Thyroid gland (tissue), 4 donors: ENCODE measurements at regions not wholly inside any gene's neighbourhood (a gene's known extent, or its start where the extent isn't known, plus 50 kb on each side); places are given as distances from the start of the nearest gene placed in this dataset.

Experiments used
- DNase-seq, 2 donors: peaks; one replicate each; pipeline ENCODE4 v3.0.0-alpha.2; 2019
- H3K27ac ChIP-seq, 3 donors: fragments of 200-600 bp; sonication (generic); 1 replicate in 2 of 3; 2 replicates in 1 of 3; pipeline ENCODE4 v1.5.1; 2016 to 2019; ENCODE audit warnings: mild to moderate bottlenecking in 1 of 3, moderate library complexity in 1 of 3
- H3K27me3 ChIP-seq: fragments of 200-600 bp; sonication (generic); one replicate; pipeline ENCODE4 v1.5.1; 2019
- H3K36me3 ChIP-seq, 2 donors: fragments of 200-600 bp; sonication (generic); one replicate each; pipeline ENCODE4 v1.5.1; 2016 to 2019
- H3K4me1 ChIP-seq, 2 donors: fragments of 200-600 bp; sonication (generic); one replicate each; pipeline ENCODE4 v1.5.1; 2017 to 2019
- H3K4me3 ChIP-seq, 3 donors: fragments of 200-600 bp; sonication (generic); replicated peaks in 1 of 3; 1 replicate in 2 of 3; 2 replicates in 1 of 3; pipeline ENCODE4 v1.5.1; 2016; ENCODE audit warnings: mild to moderate bottlenecking in 1 of 3
- H3K9me3 ChIP-seq: fragments of 200-600 bp; sonication (generic); one replicate; pipeline ENCODE4 v1.5.1; 2017
- POLR2A ChIP-seq, 2 donors: fragments of 450-650 bp; IDR thresholded peaks; one replicate each; pipeline ENCODE4 v1.6.1; 2017; ENCODE audit warnings: antibody characterized with exemption in 2 of 2, mild to moderate bottlenecking in 2 of 2, moderate library complexity in 1 of 2
- WGBS, 2 donors: methylation state at CpG; one replicate each; pipeline ENCODE4 v1.1.5; 2017; 5-methylcytosine and 5-hydroxymethylcytosine counted together
- intact Hi-C: fragments of 100-400 bp; cut with DNase I; formaldehyde crosslinking; loops from one replicate; pipeline ENCODE4 v1.15.1; 2023
- TF ChIP-seq, protein P1 (sequence below), 6 experiments: fragments of 200-600 bp in 3 of 6; fragments of 450-650 bp in 3 of 6; sonication (generic) in 3 of 6; IDR thresholded peaks; one replicate each; pipeline ENCODE4 v1.5.1; 2016 to 2019; ENCODE audit warnings: antibody characterized with exemption in 6 of 6, mild to moderate bottlenecking in 2 of 6, inconsistent platforms in 1 of 6, moderate library complexity in 1 of 6

DNA sequence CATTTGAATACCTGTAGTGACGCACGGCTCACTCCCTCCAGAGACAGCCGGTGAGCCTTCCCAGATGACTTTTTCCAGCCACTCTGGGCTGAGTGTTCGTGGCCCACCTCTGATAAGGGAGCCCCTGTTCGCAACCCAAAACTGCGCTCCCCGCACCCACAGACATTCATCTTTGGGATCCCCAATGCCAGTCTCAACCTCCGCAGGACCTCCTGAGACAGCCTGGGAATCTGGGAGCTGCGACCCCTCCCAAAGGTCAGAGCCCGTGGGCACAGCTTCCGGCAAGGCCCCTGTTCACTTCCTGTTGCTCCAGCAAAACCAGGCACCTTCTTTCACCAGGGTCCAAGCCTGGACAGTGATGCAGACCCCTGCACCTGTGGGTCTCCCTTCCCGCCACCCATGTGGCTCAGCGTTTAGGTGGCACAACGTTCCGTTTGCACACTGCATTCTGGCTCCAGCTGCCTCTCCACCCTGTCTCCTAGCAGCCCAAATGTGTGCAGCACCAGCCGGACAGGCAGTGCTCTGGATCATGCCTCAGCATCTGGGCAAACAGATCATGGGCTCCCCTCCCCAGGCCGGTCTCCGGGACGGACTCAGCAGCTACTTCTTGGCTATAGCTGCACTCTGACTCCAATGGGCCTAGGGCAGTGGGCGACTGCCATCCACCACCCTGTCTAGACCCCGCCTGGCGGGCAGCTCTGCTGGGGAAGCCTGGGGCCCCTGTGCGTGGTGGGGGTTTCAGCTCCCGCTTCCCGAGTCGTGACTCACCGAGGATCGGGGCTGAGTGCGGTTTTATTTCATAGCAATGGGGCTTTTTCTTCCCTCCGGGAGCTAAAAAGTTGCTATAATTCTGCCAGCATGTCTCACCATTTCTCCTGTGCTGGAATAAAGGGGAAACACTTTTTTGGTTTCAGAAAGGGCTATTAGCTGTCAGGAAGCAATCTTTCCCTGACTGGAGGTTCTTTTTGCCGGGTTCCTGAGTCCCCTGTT is 156.0 kb downstream of the OLFM1 start:
- H3K4me1 ChIP-seq: no peaks in the 10 kb centered on the region
- WGBS, 2 donors: 80 to 84% methylated on average over 28 to 30 of the region's 31 CpGs
- intact Hi-C loops: no loop called here
- DNase-seq: no peak
- H3K27me3 ChIP-seq: no peaks in the 10 kb centered on the region
- H3K36me3 ChIP-seq: no peaks in the 10 kb centered on the region
- no peak overlapping the region for H3K27ac ChIP-seq
- H3K4me3 ChIP-seq: no peak overlapping the region
- H3K9me3 ChIP-seq: no peaks in the 10 kb centered on the region
- TF ChIP-seq, protein P1, sequence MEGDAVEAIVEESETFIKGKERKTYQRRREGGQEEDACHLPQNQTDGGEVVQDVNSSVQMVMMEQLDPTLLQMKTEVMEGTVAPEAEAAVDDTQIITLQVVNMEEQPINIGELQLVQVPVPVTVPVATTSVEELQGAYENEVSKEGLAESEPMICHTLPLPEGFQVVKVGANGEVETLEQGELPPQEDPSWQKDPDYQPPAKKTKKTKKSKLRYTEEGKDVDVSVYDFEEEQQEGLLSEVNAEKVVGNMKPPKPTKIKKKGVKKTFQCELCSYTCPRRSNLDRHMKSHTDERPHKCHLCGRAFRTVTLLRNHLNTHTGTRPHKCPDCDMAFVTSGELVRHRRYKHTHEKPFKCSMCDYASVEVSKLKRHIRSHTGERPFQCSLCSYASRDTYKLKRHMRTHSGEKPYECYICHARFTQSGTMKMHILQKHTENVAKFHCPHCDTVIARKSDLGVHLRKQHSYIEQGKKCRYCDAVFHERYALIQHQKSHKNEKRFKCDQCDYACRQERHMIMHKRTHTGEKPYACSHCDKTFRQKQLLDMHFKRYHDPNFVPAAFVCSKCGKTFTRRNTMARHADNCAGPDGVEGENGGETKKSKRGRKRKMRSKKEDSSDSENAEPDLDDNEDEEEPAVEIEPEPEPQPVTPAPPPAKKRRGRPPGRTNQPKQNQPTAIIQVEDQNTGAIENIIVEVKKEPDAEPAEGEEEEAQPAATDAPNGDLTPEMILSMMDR (IDR thresholded peaks at IDR 0.05): no peak

DNA sequence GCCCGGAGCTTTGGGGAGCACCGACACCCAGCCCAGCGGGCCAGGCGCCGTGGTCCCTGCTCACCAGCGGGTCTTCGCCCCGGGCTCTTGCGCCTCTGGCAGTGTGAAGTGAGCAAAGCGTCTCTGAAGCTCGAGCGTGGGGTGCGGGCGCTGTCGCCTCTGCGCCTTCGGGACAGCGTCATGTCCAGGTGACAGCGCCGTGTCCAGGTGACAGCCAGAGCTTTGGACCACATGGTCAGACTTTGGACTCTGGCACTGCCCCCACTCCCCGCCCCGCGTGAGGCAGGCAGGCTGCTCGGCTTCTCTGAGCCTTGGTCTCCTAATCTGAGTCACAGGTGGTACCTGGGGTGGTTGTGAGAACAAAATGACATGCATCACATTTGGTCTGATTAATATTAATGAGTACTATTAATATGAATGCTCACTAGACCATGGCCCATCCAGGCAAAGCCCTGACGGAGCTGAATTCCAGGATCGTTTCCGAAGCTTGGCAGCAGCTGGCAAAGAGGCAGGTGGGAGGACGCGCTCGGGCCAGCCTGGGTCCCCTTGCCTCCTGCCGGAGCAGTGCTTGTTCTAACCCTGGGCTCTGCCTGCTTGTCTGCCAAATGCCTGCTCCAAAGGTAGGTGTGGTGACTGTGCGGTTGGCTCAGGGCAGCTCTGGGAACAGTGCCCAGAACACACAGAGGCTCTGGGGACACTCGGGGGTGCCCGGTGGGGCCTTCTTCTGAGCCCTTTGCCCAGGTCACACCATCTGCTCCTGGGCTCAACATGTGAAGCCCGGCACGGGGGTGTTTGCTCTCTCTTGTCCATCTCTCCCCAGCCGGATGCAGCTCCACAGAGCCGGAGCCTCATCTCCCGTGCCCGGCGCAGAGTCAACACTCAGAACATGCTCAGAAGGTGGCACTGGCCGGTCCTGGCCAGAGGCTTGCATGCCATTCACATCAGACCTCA is 157.1 kb downstream of the OLFM1 start:
- TF ChIP-seq, protein P1 (IDR thresholded peaks at IDR 0.05): no peak
- TF ChIP-seq POLR2A (IDR thresholded peaks at IDR 0.05): no peak
- Histone ChIP-seq H3K9me3 (no peaks in the 10 kb centered on the region), H3K27ac (no peak overlapping the region), H3K27me3 (no peaks in the 10 kb centered on the region), H3K4me3 (no peak overlapping the region), H3K4me1 (no peaks in the 10 kb centered on the region), H3K36me3 (no peaks in the 10 kb centered on the region)
- 59 to 76% methylated on average over 9 to 28 of the region's 42 CpGs for WGBS, 2 donors
- intact Hi-C loops: no loop called here
- DNase-seq: peak; percentile 30 to 58

DNA sequence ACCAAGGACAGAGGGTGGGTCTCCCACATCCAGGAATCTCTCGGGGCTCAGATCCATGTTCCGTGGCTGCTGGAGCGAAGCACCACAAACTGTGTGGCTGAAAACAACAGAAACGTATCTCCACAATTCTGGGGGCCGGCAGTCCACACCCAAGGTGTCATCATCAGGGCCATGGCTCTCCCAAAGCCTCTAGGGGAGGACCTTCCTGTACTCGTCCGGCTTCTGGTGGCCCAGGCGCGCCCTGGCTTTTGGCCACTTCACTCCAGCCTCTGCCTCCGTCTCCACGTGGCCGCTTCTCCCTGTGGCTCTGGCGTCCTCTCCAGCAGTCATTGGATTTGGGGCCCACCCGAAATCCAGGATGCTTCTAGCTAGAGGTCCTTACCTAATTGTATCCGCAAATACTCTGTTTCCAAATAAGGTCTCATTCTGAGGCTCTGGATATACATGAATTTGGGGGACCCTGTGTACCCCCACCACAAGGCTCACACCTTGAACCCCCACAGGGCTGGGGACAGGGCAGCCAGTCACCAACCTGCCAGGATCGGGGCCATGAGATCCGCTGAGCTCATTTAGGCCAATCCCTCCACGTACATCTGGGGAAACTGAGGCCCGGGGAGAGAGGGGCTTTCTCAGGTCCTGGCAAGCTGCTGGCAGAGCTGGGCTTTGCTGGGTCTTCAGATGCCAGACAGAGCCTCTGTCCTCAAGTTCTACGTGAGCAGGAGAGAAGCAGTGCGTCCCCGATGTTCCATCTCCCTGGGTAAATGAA is 158.2 kb downstream of the OLFM1 start:
- no peaks in the 10 kb centered on the region for H3K4me1 ChIP-seq
- no peaks in the 10 kb centered on the region for H3K36me3 ChIP-seq
- DNase-seq: no peak
- no peaks in the 10 kb centered on the region for H3K9me3 ChIP-seq
- WGBS, 2 donors: 92 to 93% methylated on average over 21 to 22 of the region's 22 CpGs
- no peak overlapping the region for H3K27ac ChIP-seq
- H3K27me3 ChIP-seq: no peaks in the 10 kb centered on the region
- H3K4me3 ChIP-seq: no peak overlapping the region
- TF ChIP-seq POLR2A (IDR thresholded peaks at IDR 0.05): no peak
- TF ChIP-seq, protein P1 (IDR thresholded peaks at IDR 0.05): no peak
- intact Hi-C loops: no loop called here

DNA sequence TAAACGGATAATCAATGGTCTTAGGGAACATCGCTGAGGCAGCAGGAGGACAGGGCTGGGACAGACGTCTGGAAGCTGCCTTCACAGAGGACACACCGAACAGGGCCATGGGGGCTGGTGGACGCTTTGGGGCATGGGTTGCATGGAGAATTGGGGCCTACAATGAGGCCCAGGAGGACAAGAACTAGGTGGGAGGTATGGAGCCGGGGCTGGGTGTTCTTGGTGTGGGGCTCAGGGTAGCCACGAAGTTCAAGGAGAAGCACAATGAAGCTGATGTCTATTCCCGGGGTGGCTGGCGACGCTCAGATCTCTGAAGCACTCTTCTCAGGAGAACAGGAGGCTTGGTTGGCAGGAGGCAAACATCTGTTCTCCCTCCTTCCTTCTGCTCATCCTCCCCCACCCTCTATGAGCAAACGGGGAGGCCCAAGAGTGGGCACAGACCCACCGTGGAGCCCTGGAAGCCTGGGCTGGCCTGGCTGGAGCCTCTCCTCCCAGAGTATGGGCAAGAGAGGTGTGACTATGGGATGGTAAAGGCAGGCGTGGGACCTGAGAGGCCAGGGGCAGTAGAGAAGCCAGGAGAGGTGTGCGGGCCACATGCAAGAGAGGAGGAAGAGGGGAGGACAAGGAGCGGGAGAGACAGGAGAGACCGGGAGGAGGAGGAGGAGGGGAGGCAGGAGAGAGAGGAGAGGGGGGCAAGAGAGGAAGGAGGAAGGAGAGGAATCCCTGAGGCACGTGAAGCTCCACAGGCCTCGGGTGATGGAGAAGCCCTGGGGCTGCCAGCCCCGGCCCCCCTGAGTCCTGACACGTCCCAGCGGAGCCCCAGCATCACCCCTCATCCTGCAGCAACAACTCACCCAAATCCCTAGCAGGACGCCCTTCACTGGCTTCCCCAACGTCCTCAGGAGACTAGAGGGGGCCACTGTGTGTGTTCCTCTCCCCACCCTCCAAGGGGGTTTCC is 159.1 kb downstream of the OLFM1 start:
- H3K4me3 ChIP-seq: no peak overlapping the region
- DNase-seq: no peak
- TF ChIP-seq, protein P1 (IDR thresholded peaks at IDR 0.05): no peak
- no peak for TF ChIP-seq POLR2A (IDR thresholded peaks at IDR 0.05)
- H3K36me3 ChIP-seq: no peaks in the 10 kb centered on the region
- H3K27ac ChIP-seq: no peak overlapping the region
- WGBS, 2 donors: 67 to 69% methylated on average over 23 of the region's 23 CpGs
- H3K27me3 ChIP-seq: no peaks in the 10 kb centered on the region
- no peaks in the 10 kb centered on the region for H3K4me1 ChIP-seq
- H3K9me3 ChIP-seq: no peaks in the 10 kb centered on the region
- intact Hi-C loops: no loop called here
